Left lung (tissue), 4 donors: ENCODE measurements at regions not wholly inside any gene's neighbourhood (a gene's known extent, or its start where the extent isn't known, plus 50 kb on each side); places are given as distances from the start of the nearest gene placed in this dataset.

ENCODE experiments used
- ATAC-seq: fragments of 200-7000 bp; cut with Tn5 transposase; one replicate; pipeline ENCODE4 v1.9.1; 2020; ENCODE audit warnings: moderate library complexity
- DNase-seq, 4 donors: peaks; one replicate each; pipeline ENCODE4 v3.0.0-alpha.2; 2013 to 2020
- H3K27ac ChIP-seq, 2 donors: fragments of 200-600 bp; sonication (generic) in 1 of 2; one replicate each; pipeline versions ENCODE4 v1.5.0 to v1.8.0; 2020 to 2021
- H3K27me3 ChIP-seq, 2 donors: fragments of 200-600 bp; sonication (generic) in 1 of 2; one replicate each; pipeline versions ENCODE4 v1.5.0 to v1.8.0; 2020 to 2021
- H3K36me3 ChIP-seq, 2 donors: fragments of 200-600 bp; sonication (generic) in 1 of 2; one replicate each; pipeline versions ENCODE4 v1.5.0 to v1.8.0; 2020 to 2021
- H3K4me1 ChIP-seq, 2 donors: fragments of 200-600 bp; one replicate each; pipeline ENCODE4 v1.8.0; 2021
- H3K4me3 ChIP-seq, 2 donors: fragments of 200-600 bp; sonication (generic) in 1 of 2; one replicate each; pipeline versions ENCODE4 v1.5.0 to v1.8.0; 2020 to 2021; ENCODE audit warnings: mild to moderate bottlenecking in 1 of 2
- H3K9me3 ChIP-seq, 2 donors: fragments of 200-600 bp; sonication (generic) in 1 of 2; one replicate each; pipeline versions ENCODE4 v1.5.0 to v1.8.0; 2020 to 2021
- intact Hi-C, 2 donors: fragments of 100-400 bp; cut with DNase I; formaldehyde crosslinking; loops; one replicate each; pipeline versions ENCODE4 v1.11.2 to v1.14.2; 2022
- TF ChIP-seq, protein P1 (sequence below), 2 donors: fragments of 200-600 bp; sonication (generic) in 1 of 2; IDR thresholded peaks; one replicate each; pipeline versions ENCODE4 v1.5.0 to v1.8.0; 2021; ENCODE audit warnings: antibody characterized with exemption in 2 of 2
- donor health status: DM: no; HTN: yes; CAD: no.
- donor health status: DM: no; HTN: no; CAD: no.

DNA sequence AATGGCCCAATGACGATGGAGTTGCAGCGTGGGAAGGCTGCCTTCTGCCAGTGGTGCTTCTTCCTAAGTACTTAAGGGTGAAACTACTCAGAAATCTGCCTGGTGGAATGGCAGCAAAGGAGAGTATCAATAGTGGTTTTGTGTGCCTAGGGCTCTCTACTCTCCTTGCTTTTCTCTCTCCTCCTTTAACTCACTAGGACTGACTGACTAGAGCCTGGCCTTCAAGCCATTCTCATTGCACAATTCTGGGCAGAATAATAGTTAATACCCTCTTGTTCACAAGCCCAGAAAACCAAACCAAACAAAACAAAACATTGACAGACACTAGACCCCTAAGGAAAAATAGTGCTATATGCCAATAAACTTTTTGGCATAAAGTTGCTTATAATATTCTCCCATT lies 171.2 kb upstream of the PTGFR start:
- H3K27me3 ChIP-seq: no peaks in the 10 kb centered on the region
- H3K4me1 ChIP-seq: no peaks in the 10 kb centered on the region
- intact Hi-C loops: no loop called here
- ATAC-seq (no peak), DNase-seq (no peak)
- H3K36me3 ChIP-seq: no peaks in the 10 kb centered on the region
- H3K27ac ChIP-seq: no peak overlapping the region
- TF ChIP-seq, protein P1, sequence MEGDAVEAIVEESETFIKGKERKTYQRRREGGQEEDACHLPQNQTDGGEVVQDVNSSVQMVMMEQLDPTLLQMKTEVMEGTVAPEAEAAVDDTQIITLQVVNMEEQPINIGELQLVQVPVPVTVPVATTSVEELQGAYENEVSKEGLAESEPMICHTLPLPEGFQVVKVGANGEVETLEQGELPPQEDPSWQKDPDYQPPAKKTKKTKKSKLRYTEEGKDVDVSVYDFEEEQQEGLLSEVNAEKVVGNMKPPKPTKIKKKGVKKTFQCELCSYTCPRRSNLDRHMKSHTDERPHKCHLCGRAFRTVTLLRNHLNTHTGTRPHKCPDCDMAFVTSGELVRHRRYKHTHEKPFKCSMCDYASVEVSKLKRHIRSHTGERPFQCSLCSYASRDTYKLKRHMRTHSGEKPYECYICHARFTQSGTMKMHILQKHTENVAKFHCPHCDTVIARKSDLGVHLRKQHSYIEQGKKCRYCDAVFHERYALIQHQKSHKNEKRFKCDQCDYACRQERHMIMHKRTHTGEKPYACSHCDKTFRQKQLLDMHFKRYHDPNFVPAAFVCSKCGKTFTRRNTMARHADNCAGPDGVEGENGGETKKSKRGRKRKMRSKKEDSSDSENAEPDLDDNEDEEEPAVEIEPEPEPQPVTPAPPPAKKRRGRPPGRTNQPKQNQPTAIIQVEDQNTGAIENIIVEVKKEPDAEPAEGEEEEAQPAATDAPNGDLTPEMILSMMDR (IDR thresholded peaks at IDR 0.05): no peak
- H3K4me3 ChIP-seq: no peak overlapping the region
- H3K9me3 ChIP-seq: no peaks in the 10 kb centered on the region

- H3K36me3 ChIP-seq: no peaks in the 10 kb centered on the region
- ATAC-seq (no peak), DNase-seq (no peak)
- no peaks in the 10 kb centered on the region for H3K4me1 ChIP-seq
- H3K4me3 ChIP-seq: no peak overlapping the region
- TF ChIP-seq, protein P1 (IDR thresholded peaks at IDR 0.05): no peak
- H3K9me3 ChIP-seq: no peaks in the 10 kb centered on the region
- intact Hi-C loops: no loop called here
- H3K27me3 ChIP-seq: no peaks in the 10 kb centered on the region
- H3K27ac ChIP-seq: no peak overlapping the region
Measured at GRCh38 chr1:78322928-78323680, 167.7 kb upstream of the PTGFR start.

- Histone ChIP-seq H3K4me3 (no peak overlapping the region), H3K27ac (no peak overlapping the region), H3K27me3 (no peaks in the 10 kb centered on the region), H3K36me3 (no peaks in the 10 kb centered on the region), H3K9me3 (no peaks in the 10 kb centered on the region), H3K4me1 (no peaks in the 10 kb centered on the region)
- DNase-seq (no peak), ATAC-seq (no peak)
- TF ChIP-seq, protein P1 (IDR thresholded peaks at IDR 0.05): no peak
- intact Hi-C loops: no loop called here
Measured at GRCh38 chr1:78325293-78325692, 165.5 kb upstream of the PTGFR start.

- ATAC-seq: no peak
Measured at GRCh38 chr1:78329475-78329874, 161.3 kb upstream of the PTGFR start.

GRCh38 chr1:78331799-78332198 lies 159.0 kb upstream of the PTGFR start:
- Histone ChIP-seq H3K36me3 (no peaks in the 10 kb centered on the region), H3K9me3 (no peaks in the 10 kb centered on the region), H3K27me3 (no peaks in the 10 kb centered on the region), H3K4me1 (no peaks in the 10 kb centered on the region), H3K4me3 (no peak overlapping the region), H3K27ac (no peak overlapping the region)
- DNase-seq (no peak), ATAC-seq (no peak)
- TF ChIP-seq, protein P1 (IDR thresholded peaks at IDR 0.05): no peak
- intact Hi-C loops: no loop called here

More at GRCh38 chr1:78329475-78329874, 161.3 kb upstream of the PTGFR start:
- Histone ChIP-seq H3K4me1 (no peaks in the 10 kb centered on the region), H3K27ac (no peak overlapping the region), H3K4me3 (no peak overlapping the region), H3K9me3 (no peaks in the 10 kb centered on the region), H3K27me3 (no peaks in the 10 kb centered on the region), H3K36me3 (no peaks in the 10 kb centered on the region)
- TF ChIP-seq, protein P1 (IDR thresholded peaks at IDR 0.05): no peak
- intact Hi-C loops: no loop called here
- no peak for DNase-seq
